ENCODE measurements at regions not wholly inside any gene's neighbourhood (a gene's known extent, or its start where the extent isn't known, plus 50 kb on each side); places are given as distances from the start of the nearest gene placed in this dataset.

DNA sequence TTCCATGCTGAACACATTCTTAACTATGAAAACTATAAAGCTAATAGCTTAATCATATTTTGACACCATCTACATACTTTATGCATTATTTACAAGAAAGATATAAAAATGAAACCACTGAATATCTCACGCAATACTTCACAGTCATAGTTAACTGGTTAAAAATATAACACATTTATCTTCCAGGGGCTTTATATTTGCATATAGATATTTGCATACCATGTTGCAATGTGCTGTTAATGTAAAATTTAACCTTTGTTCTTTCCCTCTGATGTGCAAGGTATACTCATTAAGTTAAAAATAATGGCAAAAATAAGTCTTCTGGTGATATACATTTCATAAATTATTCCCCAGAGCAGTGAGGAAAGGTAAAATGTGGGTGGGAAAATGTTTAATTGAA lies 76.9 kb upstream of the MGMT start:
- Mint-ChIP-seq H3K9me3 (no peaks in the 10 kb centered on the region), H3K36me3 (ENCODE audit: low read depth) (no peaks in the 10 kb centered on the region), H3K27ac (no peak overlapping the region), H3K27me3 (no peaks in the 10 kb centered on the region), H3K4me3 (no peak overlapping the region), H3K4me1 (no peaks in the 10 kb centered on the region)
- ChIA-PET CTCF (no interaction called here), POLR2A (no interaction called here)
- no peak for DNase-seq

DNA sequence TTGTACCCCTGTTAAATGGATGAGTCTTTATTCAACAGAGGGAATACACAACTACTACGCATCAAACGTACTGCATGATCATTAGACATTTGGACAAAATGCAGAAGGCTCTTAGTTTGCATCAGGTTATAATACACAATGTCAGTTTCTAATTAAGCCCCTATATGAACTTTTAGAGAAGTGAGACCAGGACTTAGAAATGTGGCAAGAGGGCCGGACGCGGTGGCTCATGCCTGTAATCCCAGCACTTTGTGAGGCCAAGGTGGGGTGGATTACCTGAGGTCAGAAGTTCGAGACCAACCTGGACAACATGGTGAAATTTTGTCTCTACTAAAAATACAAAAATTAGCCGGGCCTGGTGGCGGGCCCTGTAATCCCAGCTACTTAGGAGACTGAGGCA lies 76.3 kb upstream of the MGMT start:
- DNase-seq = no peak
- no peaks in the 10 kb centered on the region for H3K27me3 Mint-ChIP-seq
- H3K36me3 Mint-ChIP-seq (ENCODE audit: low read depth) = no peaks in the 10 kb centered on the region
- no peak overlapping the region for H3K4me3 Mint-ChIP-seq
- POLR2A ChIA-PET = no interaction called here
- no peaks in the 10 kb centered on the region for H3K9me3 Mint-ChIP-seq
- CTCF ChIA-PET = no interaction called here
- H3K4me1 Mint-ChIP-seq = no peaks in the 10 kb centered on the region
- H3K27ac Mint-ChIP-seq = no peak overlapping the region

- Mint-ChIP-seq H3K36me3 (ENCODE audit: low read depth) (no peaks in the 10 kb centered on the region), H3K4me1 (no peaks in the 10 kb centered on the region), H3K9me3 (no peaks in the 10 kb centered on the region), H3K4me3 (no peak overlapping the region), H3K27ac (no peak overlapping the region), H3K27me3 (no peaks in the 10 kb centered on the region)
- ChIA-PET POLR2A (no interaction called here), CTCF (no interaction called here)
- DNase-seq = no peak
These were observed 75.6 kb upstream of the MGMT start for GRCh38 chr10:129391464-129391863.

GRCh38 chr10:129392855-129393254 lies 74.2 kb upstream of the MGMT start:
- Mint-ChIP-seq H3K36me3 (ENCODE audit: low read depth) (no peaks in the 10 kb centered on the region), H3K27ac (no peak overlapping the region), H3K4me1 (no peaks in the 10 kb centered on the region), H3K4me3 (no peak overlapping the region), H3K9me3 (no peaks in the 10 kb centered on the region), H3K27me3 (no peaks in the 10 kb centered on the region)
- no peak for DNase-seq
- CTCF ChIA-PET = no interaction called here
- POLR2A ChIA-PET = no interaction called here

GRCh38 chr10:129393812-129394211 lies 73.2 kb upstream of the MGMT start:
- no peaks in the 10 kb centered on the region for H3K27me3 Mint-ChIP-seq
- H3K9me3 Mint-ChIP-seq = no peaks in the 10 kb centered on the region
- no peaks in the 10 kb centered on the region for H3K4me1 Mint-ChIP-seq
- ChIA-PET POLR2A (no interaction called here), CTCF (no interaction called here)
- DNase-seq = no peak
- H3K27ac Mint-ChIP-seq = no peak overlapping the region
- H3K4me3 Mint-ChIP-seq = no peak overlapping the region
- no peaks in the 10 kb centered on the region for H3K36me3 Mint-ChIP-seq (ENCODE audit: low read depth)

DNA sequence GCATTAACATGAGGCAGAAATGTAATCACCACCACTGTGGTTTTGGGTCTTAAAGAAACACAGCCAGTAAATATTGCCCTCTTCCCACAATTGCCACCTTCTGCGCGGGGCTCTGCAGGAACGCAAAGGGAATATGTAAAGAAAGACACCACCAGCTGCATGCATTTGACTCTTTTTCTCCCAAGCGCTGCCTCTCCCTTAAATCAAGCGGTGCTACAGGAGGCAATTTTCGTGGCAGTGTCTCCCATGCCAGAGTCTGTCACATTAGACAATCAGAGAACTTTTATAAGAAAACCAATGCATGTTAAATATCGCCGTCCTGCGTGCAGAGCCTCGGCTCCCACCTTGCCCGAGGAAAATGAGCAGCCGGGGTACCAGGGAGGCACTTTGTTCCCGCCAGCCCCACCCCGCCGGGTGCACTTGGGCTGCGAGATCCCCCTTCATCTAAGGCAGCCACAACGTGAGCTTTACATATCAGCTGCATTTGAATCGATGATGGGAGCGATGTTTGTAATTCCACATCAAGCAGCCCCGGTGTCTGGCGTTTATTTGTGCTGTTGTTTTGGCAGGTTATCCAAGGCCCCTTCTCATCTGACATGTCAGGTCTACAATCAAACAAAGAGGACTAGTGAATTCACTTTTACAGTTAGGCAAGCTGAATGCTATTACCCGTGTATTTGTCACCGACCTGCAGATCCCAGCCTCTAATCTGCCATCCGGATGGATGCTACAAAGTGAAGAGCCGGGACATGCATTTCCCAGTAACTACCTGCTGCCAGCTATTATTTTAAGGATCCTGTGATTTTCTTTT lies 72.3 kb upstream of the MGMT start:
- no peak for DNase-seq
- CTCF ChIA-PET = no interaction called here
- POLR2A ChIA-PET = no interaction called here
- Mint-ChIP-seq H3K9me3 (no peaks in the 10 kb centered on the region), H3K4me1 (no peaks in the 10 kb centered on the region), H3K4me3 (no peak overlapping the region), H3K36me3 (ENCODE audit: low read depth) (no peaks in the 10 kb centered on the region), H3K27me3 (no peaks in the 10 kb centered on the region), H3K27ac (no peak overlapping the region)

DNA sequence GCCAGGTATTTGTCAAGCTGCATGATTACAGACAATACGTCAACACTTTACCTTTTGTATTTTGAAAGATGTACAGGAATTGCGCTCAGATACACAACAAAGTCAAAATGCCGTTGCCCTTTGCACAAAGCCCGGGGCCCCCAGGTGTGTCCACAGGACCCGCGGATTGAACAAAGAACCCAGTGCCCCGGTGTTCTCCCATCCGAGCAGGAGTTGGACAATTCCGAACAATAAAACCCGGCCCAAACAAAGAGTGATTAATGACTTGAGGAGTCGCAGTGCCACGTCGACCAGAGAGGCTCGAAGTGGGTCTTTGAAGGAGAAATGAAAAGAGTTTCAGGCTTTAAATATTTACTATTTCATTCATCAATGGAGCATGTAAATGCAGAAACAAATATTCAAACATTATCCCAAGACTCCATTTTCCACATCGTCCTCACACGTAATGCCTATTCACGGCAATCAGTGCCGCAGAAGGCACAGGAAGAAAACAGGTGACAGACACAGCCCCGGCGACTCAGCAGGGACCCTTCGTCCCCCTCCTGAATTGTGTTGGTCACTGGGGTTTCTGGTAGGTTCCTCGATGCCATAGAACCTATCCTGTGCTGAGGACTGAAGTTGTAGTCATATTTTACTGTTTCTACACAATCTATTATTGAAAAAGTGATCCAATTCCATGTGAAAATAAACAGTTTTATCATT lies 70.9 kb upstream of the MGMT start:
- POLR2A ChIA-PET = no interaction called here
- no peaks in the 10 kb centered on the region for H3K9me3 Mint-ChIP-seq
- CTCF ChIA-PET = no interaction called here
- no peak overlapping the region for H3K27ac Mint-ChIP-seq
- H3K36me3 Mint-ChIP-seq (ENCODE audit: low read depth) = no peaks in the 10 kb centered on the region
- no peak overlapping the region for H3K4me3 Mint-ChIP-seq
- no peak for DNase-seq
- H3K4me1 Mint-ChIP-seq = no peaks in the 10 kb centered on the region
- no peaks in the 10 kb centered on the region for H3K27me3 Mint-ChIP-seq

DNA sequence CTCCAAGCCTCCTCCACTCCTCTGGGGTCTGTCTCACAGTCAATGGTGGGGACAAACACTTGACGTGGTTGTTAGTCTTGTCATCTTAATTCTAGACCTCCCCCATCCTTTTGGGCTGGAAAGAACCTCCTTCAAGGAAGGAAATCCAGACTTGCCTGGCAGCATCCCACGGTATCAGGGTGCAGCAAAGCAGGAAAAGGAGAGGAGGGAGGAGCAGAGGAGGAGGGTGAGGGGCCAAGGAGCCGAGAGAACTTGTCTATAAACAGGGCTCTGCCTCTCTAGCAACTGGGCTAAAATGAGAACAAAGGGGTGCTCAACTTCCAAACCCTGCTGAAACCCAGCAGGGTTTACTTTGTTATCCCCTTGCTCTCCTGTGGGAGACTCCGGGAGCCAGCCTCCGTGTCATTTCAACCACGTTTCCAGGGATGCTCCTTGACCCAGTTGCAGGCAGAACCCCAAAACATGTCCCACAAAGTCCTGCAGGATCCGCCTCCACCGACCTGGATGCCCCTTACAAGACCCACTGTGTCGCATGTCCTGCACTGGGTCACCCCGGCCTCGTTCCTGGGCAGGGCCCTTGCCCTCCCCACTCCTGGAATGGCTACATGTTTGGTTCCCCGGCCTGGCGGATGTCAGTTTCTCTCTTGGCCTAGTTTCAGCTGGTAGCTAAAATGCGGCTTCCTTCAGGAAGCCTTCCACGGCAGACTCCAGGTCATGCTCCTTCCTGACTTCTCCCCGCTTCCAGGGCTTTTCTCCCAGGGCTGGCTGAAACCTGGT lies 69.7 kb upstream of the MGMT start:
- ChIA-PET POLR2A (no interaction called here), CTCF (no interaction called here)
- Mint-ChIP-seq H3K9me3 (no peaks in the 10 kb centered on the region), H3K36me3 (ENCODE audit: low read depth) (no peaks in the 10 kb centered on the region), H3K4me1 (no peaks in the 10 kb centered on the region), H3K27ac (no peak overlapping the region), H3K27me3 (no peaks in the 10 kb centered on the region), H3K4me3 (no peak overlapping the region)
- DNase-seq = no peak

- Mint-ChIP-seq H3K27me3 (no peaks in the 10 kb centered on the region), H3K4me3 (no peak overlapping the region), H3K27ac (no peak overlapping the region), H3K36me3 (ENCODE audit: low read depth) (no peaks in the 10 kb centered on the region), H3K9me3 (no peaks in the 10 kb centered on the region), H3K4me1 (no peaks in the 10 kb centered on the region)
- ChIA-PET POLR2A (no interaction called here), CTCF (no interaction called here)
- no peak for DNase-seq
These were observed 68.3 kb upstream of the MGMT start for GRCh38 chr10:129398711-129399141.

- CTCF ChIA-PET = interaction anchor here (0.7 kb wide), 1 partner anchor 559 kb away, joined by 3 read pairs; no protein-coding TSS in a partner anchor
- Mint-ChIP-seq H3K4me3 (no peak overlapping the region), H3K36me3 (ENCODE audit: low read depth) (no peaks in the 10 kb centered on the region), H3K9me3 (no peaks in the 10 kb centered on the region), H3K27ac (no peak overlapping the region), H3K4me1 (no peaks in the 10 kb centered on the region), H3K27me3 (no peaks in the 10 kb centered on the region)
- no peak for DNase-seq
- POLR2A ChIA-PET = no interaction called here
These were observed 66.6 kb upstream of the MGMT start for GRCh38 chr10:129400426-129400825.

DNA sequence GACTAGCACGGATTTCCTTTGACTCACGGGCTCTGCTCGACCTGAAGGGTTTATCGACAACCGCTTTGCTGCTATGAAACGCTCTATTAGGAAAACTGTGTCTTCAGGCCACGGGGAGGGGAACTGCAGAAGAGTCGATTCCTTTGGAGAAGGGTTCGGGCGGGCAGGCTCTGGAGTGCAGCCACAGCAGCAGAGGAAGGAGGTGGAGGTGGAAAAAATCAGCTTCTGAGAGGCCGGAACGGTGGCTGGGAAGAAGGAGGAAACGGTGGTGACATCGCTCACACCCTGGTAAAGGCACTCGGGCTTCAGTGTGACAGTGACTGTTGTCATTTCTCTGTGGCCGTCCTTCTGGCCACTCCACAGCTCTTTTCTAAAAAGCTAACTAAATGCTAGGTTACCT lies 64.6 kb upstream of the MGMT start:
- no peak for DNase-seq
- POLR2A ChIA-PET = no interaction called here

GRCh38 chr10:129404091-129404490 lies 63.0 kb upstream of the MGMT start:
- Mint-ChIP-seq H3K9me3 (no peaks in the 10 kb centered on the region), H3K27me3 (no peaks in the 10 kb centered on the region), H3K27ac (no peak overlapping the region), H3K4me3 (no peak overlapping the region), H3K36me3 (ENCODE audit: low read depth) (no peaks in the 10 kb centered on the region), H3K4me1 (no peaks in the 10 kb centered on the region)
- CTCF ChIA-PET = no interaction called here
- no peak for DNase-seq
- POLR2A ChIA-PET = no interaction called here

More for the DNA sequence above, 64.6 kb upstream of the MGMT start:
- CTCF ChIA-PET = no interaction called here
- Mint-ChIP-seq H3K4me3 (no peak overlapping the region), H3K9me3 (no peaks in the 10 kb centered on the region), H3K36me3 (ENCODE audit: low read depth) (no peaks in the 10 kb centered on the region), H3K27me3 (no peaks in the 10 kb centered on the region), H3K27ac (no peak overlapping the region), H3K4me1 (no peaks in the 10 kb centered on the region)

DNA sequence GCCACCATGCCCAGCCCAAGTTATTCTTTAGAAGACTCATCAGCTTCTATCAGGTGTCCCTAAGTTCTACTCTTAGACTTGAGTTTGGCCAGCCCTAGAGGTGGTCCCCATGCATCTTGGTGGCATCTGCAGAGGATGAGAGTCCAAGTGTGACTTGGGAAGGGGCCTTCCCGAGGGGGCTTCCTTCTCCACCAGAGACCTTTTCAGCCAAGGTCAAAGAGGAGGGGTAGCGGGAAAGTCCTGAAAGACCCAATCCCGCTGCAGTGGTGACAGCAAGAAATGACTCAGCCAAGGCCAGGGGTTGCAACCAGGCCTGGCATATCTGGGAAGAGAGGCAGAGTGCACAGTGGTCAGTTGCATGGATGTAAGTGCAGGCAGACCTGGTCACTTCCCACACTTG lies 61.7 kb upstream of the MGMT start:
- no peaks in the 10 kb centered on the region for H3K36me3 Mint-ChIP-seq (ENCODE audit: low read depth)
- no peaks in the 10 kb centered on the region for H3K27me3 Mint-ChIP-seq
- no peak overlapping the region for H3K4me3 Mint-ChIP-seq

More for the DNA sequence above, 61.7 kb upstream of the MGMT start:
- no peaks in the 10 kb centered on the region for H3K4me1 Mint-ChIP-seq
- POLR2A ChIA-PET = no interaction called here
- H3K9me3 Mint-ChIP-seq = no peaks in the 10 kb centered on the region
- CTCF ChIA-PET = no interaction called here
- H3K27ac Mint-ChIP-seq = no peak overlapping the region
- no peak for DNase-seq
